T-helper 17 cell (primary cell): ENCODE measurements at regions not wholly inside any gene's neighbourhood (a gene's known extent, or its start where the extent isn't known, plus 50 kb on each side); places are given as distances from the start of the nearest gene placed in this dataset.

Experiments used
- ATAC-seq: fragments of 150-1000 bp; cut with Tn5 transposase; 2 replicates; pipeline ENCODE4 v1.10.0; 2021; ENCODE audit warnings: mild to moderate bottlenecking, moderate library complexity
- DNase-seq, 3 donors: peaks; one replicate each; pipeline versions ENCODE4 v3.0.0 to v3.0.0-alpha.2; 2020 to 2021
- H3K9me3 ChIP-seq: one replicate; pipeline ENCODE4 v1.7.0; 2013; ENCODE audit warnings: low read length, mild to moderate bottlenecking; ENCODE audit not compliant: control insufficient read depth, poor library complexity, severe bottlenecking
- H3K27ac Mint-ChIP-seq: one replicate; pipeline ENCODE4 v1.8.0; 2022; ENCODE audit warnings: mild to moderate bottlenecking, moderate library complexity, mixed read lengths
- H3K27me3 Mint-ChIP-seq: one replicate; pipeline ENCODE4 v1.8.0; 2022; ENCODE audit warnings: mixed read lengths
- H3K36me3 Mint-ChIP-seq: one replicate; pipeline ENCODE4 v1.8.0; 2022; ENCODE audit warnings: low read depth, mixed read lengths
- H3K4me1 Mint-ChIP-seq: one replicate; pipeline ENCODE4 v1.8.0; 2022; ENCODE audit warnings: mild to moderate bottlenecking, mixed read lengths
- H3K4me3 Mint-ChIP-seq: one replicate; pipeline ENCODE4 v1.8.0; 2022; ENCODE audit warnings: mild to moderate bottlenecking, moderate library complexity, mixed read lengths

- H3K4me3 Mint-ChIP-seq = no peak overlapping the region
- DNase-seq (no peak), ATAC-seq (no peak)
- no peaks in the 10 kb centered on the region for H3K4me1 Mint-ChIP-seq
- H3K36me3 Mint-ChIP-seq = no peaks in the 10 kb centered on the region
- no peak overlapping the region for H3K27ac Mint-ChIP-seq
- no peaks in the 10 kb centered on the region for H3K27me3 Mint-ChIP-seq
- H3K9me3 ChIP-seq = no peaks in the 10 kb centered on the region
Measured at GRCh38 chr5:167944121-167944852, 347.2 kb upstream of the WWC1 start.

GRCh38 chr5:167945542-167946384 is 345.7 kb upstream of the WWC1 start:
- Mint-ChIP-seq H3K27me3 (peaks cover 5% of the 10 kb centered on the region), H3K4me3 (no peak overlapping the region), H3K4me1 (no peaks in the 10 kb centered on the region), H3K36me3 (no peaks in the 10 kb centered on the region), H3K27ac (no peak overlapping the region)
- ATAC-seq (no peak), DNase-seq (no peak)
- H3K9me3 ChIP-seq = no peaks in the 10 kb centered on the region

GRCh38 chr5:167947306-167947705 is 344.1 kb upstream of the WWC1 start:
- ATAC-seq = no peak
- H3K9me3 ChIP-seq = peaks cover 3% of the 10 kb centered on the region
- no peak for DNase-seq
- no peaks in the 10 kb centered on the region for H3K4me1 Mint-ChIP-seq
- H3K36me3 Mint-ChIP-seq = no peaks in the 10 kb centered on the region
- H3K27me3 Mint-ChIP-seq = peaks cover 5% of the 10 kb centered on the region
- H3K4me3 Mint-ChIP-seq = no peak overlapping the region
- no peak overlapping the region for H3K27ac Mint-ChIP-seq

GRCh38 chr5:167948251-167948650 is 343.2 kb upstream of the WWC1 start:
- H3K27me3 Mint-ChIP-seq = peaks cover 5% of the 10 kb centered on the region
- no peak for ATAC-seq
- no peaks in the 10 kb centered on the region for H3K4me1 Mint-ChIP-seq
- H3K4me3 Mint-ChIP-seq = no peak overlapping the region
- H3K27ac Mint-ChIP-seq = no peak overlapping the region
- no peaks in the 10 kb centered on the region for H3K36me3 Mint-ChIP-seq
- DNase-seq = no peak
- peaks cover 3% of the 10 kb centered on the region for H3K9me3 ChIP-seq

GRCh38 chr5:167949435-167949834 is 342.0 kb upstream of the WWC1 start:
- no peaks in the 10 kb centered on the region for H3K36me3 Mint-ChIP-seq

GRCh38 chr5:167950126-167950721 is 341.2 kb upstream of the WWC1 start:
- no peaks in the 10 kb centered on the region for H3K36me3 Mint-ChIP-seq
- no peak for ATAC-seq
- H3K4me1 Mint-ChIP-seq = no peaks in the 10 kb centered on the region

More at GRCh38 chr5:167949435-167949834, 342.0 kb upstream of the WWC1 start:
- DNase-seq (no peak), ATAC-seq (no peak)
- Mint-ChIP-seq H3K4me3 (no peak overlapping the region), H3K27ac (no peak overlapping the region), H3K4me1 (no peaks in the 10 kb centered on the region), H3K27me3 (peaks cover 5% of the 10 kb centered on the region)
- peaks cover 3% of the 10 kb centered on the region for H3K9me3 ChIP-seq

GRCh38 chr5:167951116-167951515 is 340.3 kb upstream of the WWC1 start:
- no peak overlapping the region for H3K4me3 Mint-ChIP-seq

More at GRCh38 chr5:167950126-167950721, 341.2 kb upstream of the WWC1 start:
- no peak for DNase-seq
- H3K27ac Mint-ChIP-seq = no peak overlapping the region
- no peak overlapping the region for H3K4me3 Mint-ChIP-seq
- H3K27me3 Mint-ChIP-seq = peaks cover 5% of the 10 kb centered on the region
- peaks cover 3% of the 10 kb centered on the region for H3K9me3 ChIP-seq

GRCh38 chr5:167952278-167952995 is 339.0 kb upstream of the WWC1 start:
- ATAC-seq = no peak
- H3K36me3 Mint-ChIP-seq = no peaks in the 10 kb centered on the region
- no peak overlapping the region for H3K27ac Mint-ChIP-seq
- no peaks in the 10 kb centered on the region for H3K4me1 Mint-ChIP-seq
- H3K4me3 Mint-ChIP-seq = no peak overlapping the region
- H3K27me3 Mint-ChIP-seq = peaks cover 5% of the 10 kb centered on the region
- peaks cover 3% of the 10 kb centered on the region for H3K9me3 ChIP-seq
- DNase-seq = no peak

More at GRCh38 chr5:167951116-167951515, 340.3 kb upstream of the WWC1 start:
- Mint-ChIP-seq H3K27me3 (peaks cover 5% of the 10 kb centered on the region), H3K36me3 (no peaks in the 10 kb centered on the region), H3K27ac (no peak overlapping the region), H3K4me1 (no peaks in the 10 kb centered on the region)
- no peak for ATAC-seq
- peaks cover 3% of the 10 kb centered on the region for H3K9me3 ChIP-seq
- DNase-seq = no peak

- Mint-ChIP-seq H3K27me3 (peaks cover 5% of the 10 kb centered on the region), H3K4me3 (no peak overlapping the region), H3K4me1 (no peaks in the 10 kb centered on the region), H3K36me3 (no peaks in the 10 kb centered on the region), H3K27ac (no peak overlapping the region)
- ATAC-seq = no peak
- DNase-seq = no peak
- H3K9me3 ChIP-seq = peaks cover 3% of the 10 kb centered on the region
Measured at GRCh38 chr5:167953151-167953798, 338.2 kb upstream of the WWC1 start.

GRCh38 chr5:167961731-167962130 is 329.7 kb upstream of the WWC1 start:
- Mint-ChIP-seq H3K4me3 (no peak overlapping the region), H3K27me3 (peaks cover 4% of the 10 kb centered on the region), H3K27ac (no peak overlapping the region), H3K4me1 (no peaks in the 10 kb centered on the region), H3K36me3 (no peaks in the 10 kb centered on the region)
- ATAC-seq = no peak
- DNase-seq = no peak
- H3K9me3 ChIP-seq = no peaks in the 10 kb centered on the region

- DNase-seq (no peak), ATAC-seq (no peak)
- H3K4me1 Mint-ChIP-seq = no peaks in the 10 kb centered on the region
- H3K27ac Mint-ChIP-seq = no peak overlapping the region
- H3K36me3 Mint-ChIP-seq = no peaks in the 10 kb centered on the region
- peaks cover 4% of the 10 kb centered on the region for H3K27me3 Mint-ChIP-seq
- no peak overlapping the region for H3K4me3 Mint-ChIP-seq
- H3K9me3 ChIP-seq = no peaks in the 10 kb centered on the region
Measured at GRCh38 chr5:167964529-167964928, 326.9 kb upstream of the WWC1 start.

- no peak overlapping the region for H3K4me3 Mint-ChIP-seq
Measured at GRCh38 chr5:167965710-167966109, 325.7 kb upstream of the WWC1 start.

More at GRCh38 chr5:167965710-167966109, 325.7 kb upstream of the WWC1 start:
- Mint-ChIP-seq H3K27ac (no peak overlapping the region), H3K27me3 (peaks cover 4% of the 10 kb centered on the region), H3K36me3 (no peaks in the 10 kb centered on the region), H3K4me1 (no peaks in the 10 kb centered on the region)
- no peaks in the 10 kb centered on the region for H3K9me3 ChIP-seq
- DNase-seq (no peak), ATAC-seq (no peak)
